ENCODE measurements at regions not wholly inside any gene's neighbourhood (a gene's known extent, or its start where the extent isn't known, plus 50 kb on each side); places are given as distances from the start of the nearest gene placed in this dataset.

DNA sequence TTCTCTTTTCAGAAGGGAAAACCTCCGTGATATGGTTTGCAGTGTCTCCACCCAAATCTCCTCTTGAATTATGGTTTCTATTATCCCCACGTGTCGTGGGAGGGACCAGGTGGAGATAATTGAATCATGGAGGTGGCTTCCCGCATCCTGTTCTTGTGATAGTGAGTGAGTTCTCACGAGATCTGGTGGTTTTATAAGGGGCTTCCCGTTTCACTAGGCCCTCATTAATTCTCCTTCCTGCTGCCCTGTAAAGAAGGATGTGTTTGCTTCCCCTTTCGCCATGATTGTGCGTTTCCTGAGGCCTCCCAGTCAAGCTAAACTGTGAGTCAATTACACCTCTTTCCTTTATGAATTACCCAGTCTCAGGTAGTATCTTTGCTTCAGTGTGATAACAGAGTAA lies 692.7 kb upstream of the GRM7 start:
- ATAC-seq = no peak
- TF ChIP-seq ZNF8 (CRISPR knock-in tag; IDR thresholded peaks at IDR 0.05) (no peak), ZNF565 (CRISPR knock-in tag; conservative IDR thresholded peaks at IDR 0.05; ENCODE audit: low read depth) (no peak), CSDC2 (CRISPR knock-in tag; IDR thresholded peaks at IDR 0.05) (no peak), ZC3H10 (CRISPR knock-in tag; IDR thresholded peaks at IDR 0.05) (no peak), ARNTL (CRISPR knock-in tag; IDR thresholded peaks at IDR 0.05; ENCODE audit: borderline replicate concordance, low read depth) (no peak), GLIS3 (CRISPR knock-in tag; IDR thresholded peaks at IDR 0.05) (no peak), ZNF70 (CRISPR knock-in tag; IDR thresholded peaks at IDR 0.05) (no peak), ESRRG (CRISPR knock-in tag; IDR thresholded peaks at IDR 0.05) (no peak), PPARA (CRISPR knock-in tag; IDR thresholded peaks at IDR 0.05; ENCODE audit: borderline replicate concordance) (no peak), ISL1 (CRISPR knock-in tag; IDR thresholded peaks at IDR 0.05) (no peak), PATZ1 (CRISPR knock-in tag; IDR thresholded peaks at IDR 0.05; ENCODE audit: borderline replicate concordance) (no peak), RARB (CRISPR knock-in tag; IDR thresholded peaks at IDR 0.05) (no peak), ZFP3 (CRISPR knock-in tag; IDR thresholded peaks at IDR 0.05) (no peak)
- TF ChIP-seq, protein P1, sequence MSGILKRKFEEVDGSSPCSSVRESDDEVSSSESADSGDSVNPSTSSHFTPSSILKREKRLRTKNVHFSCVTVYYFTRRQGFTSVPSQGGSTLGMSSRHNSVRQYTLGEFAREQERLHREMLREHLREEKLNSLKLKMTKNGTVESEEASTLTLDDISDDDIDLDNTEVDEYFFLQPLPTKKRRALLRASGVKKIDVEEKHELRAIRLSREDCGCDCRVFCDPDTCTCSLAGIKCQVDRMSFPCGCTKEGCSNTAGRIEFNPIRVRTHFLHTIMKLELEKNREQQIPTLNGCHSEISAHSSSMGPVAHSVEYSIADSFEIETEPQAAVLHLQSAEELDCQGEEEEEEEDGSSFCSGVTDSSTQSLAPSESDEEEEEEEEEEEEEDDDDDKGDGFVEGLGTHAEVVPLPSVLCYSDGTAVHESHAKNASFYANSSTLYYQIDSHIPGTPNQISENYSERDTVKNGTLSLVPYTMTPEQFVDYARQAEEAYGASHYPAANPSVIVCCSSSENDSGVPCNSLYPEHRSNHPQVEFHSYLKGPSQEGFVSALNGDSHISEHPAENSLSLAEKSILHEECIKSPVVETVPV (CRISPR knock-in tag; IDR thresholded peaks at IDR 0.05) = no peak
- TF ChIP-seq, protein P2, sequence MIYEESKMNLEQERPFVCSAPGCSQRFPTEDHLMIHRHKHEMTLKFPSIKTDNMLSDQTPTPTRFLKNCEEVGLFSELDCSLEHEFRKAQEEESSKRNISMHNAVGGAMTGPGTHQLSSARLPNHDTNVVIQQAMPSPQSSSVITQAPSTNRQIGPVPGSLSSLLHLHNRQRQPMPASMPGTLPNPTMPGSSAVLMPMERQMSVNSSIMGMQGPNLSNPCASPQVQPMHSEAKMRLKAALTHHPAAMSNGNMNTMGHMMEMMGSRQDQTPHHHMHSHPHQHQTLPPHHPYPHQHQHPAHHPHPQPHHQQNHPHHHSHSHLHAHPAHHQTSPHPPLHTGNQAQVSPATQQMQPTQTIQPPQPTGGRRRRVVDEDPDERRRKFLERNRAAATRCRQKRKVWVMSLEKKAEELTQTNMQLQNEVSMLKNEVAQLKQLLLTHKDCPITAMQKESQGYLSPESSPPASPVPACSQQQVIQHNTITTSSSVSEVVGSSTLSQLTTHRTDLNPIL (CRISPR knock-in tag; IDR thresholded peaks at IDR 0.05; ENCODE audit: low read depth) = no peak
- TF ChIP-seq, protein P3, sequence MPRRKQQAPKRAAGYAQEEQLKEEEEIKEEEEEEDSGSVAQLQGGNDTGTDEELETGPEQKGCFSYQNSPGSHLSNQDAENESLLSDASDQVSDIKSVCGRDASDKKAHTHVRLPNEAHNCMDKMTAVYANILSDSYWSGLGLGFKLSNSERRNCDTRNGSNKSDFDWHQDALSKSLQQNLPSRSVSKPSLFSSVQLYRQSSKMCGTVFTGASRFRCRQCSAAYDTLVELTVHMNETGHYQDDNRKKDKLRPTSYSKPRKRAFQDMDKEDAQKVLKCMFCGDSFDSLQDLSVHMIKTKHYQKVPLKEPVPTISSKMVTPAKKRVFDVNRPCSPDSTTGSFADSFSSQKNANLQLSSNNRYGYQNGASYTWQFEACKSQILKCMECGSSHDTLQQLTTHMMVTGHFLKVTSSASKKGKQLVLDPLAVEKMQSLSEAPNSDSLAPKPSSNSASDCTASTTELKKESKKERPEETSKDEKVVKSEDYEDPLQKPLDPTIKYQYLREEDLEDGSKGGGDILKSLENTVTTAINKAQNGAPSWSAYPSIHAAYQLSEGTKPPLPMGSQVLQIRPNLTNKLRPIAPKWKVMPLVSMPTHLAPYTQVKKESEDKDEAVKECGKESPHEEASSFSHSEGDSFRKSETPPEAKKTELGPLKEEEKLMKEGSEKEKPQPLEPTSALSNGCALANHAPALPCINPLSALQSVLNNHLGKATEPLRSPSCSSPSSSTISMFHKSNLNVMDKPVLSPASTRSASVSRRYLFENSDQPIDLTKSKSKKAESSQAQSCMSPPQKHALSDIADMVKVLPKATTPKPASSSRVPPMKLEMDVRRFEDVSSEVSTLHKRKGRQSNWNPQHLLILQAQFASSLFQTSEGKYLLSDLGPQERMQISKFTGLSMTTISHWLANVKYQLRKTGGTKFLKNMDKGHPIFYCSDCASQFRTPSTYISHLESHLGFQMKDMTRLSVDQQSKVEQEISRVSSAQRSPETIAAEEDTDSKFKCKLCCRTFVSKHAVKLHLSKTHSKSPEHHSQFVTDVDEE (CRISPR knock-in tag; IDR thresholded peaks at IDR 0.05) = no peak
- TF ChIP-seq, protein P4, sequence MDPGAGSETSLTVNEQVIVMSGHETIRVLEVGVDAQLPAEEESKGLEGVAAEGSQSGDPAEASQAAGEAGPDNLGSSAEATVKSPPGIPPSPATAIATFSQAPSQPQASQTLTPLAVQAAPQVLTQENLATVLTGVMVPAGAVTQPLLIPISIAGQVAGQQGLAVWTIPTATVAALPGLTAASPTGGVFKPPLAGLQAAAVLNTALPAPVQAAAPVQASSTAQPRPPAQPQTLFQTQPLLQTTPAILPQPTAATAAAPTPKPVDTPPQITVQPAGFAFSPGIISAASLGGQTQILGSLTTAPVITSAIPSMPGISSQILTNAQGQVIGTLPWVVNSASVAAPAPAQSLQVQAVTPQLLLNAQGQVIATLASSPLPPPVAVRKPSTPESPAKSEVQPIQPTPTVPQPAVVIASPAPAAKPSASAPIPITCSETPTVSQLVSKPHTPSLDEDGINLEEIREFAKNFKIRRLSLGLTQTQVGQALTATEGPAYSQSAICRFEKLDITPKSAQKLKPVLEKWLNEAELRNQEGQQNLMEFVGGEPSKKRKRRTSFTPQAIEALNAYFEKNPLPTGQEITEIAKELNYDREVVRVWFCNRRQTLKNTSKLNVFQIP (CRISPR knock-in tag; IDR thresholded peaks at IDR 0.05; ENCODE audit: borderline replicate concordance, low read depth) = no peak

GRCh38 chr3:6172871-6173642 lies 687.9 kb upstream of the GRM7 start:
- no peak for ATAC-seq
- no peak for TF ChIP-seq ZFP3 (CRISPR knock-in tag; IDR thresholded peaks at IDR 0.05)
- no peak for TF ChIP-seq TOX (CRISPR knock-in tag; IDR thresholded peaks at IDR 0.05; ENCODE audit: borderline replicate concordance)
- no peak for TF ChIP-seq SNAI2 (CRISPR knock-in tag; IDR thresholded peaks at IDR 0.05)
- TF ChIP-seq ARNTL (CRISPR knock-in tag; IDR thresholded peaks at IDR 0.05; ENCODE audit: borderline replicate concordance, low read depth) = no peak
- TF ChIP-seq ZFP30 (CRISPR knock-in tag; IDR thresholded peaks at IDR 0.05) = no peak
- TF ChIP-seq OSR1 (CRISPR knock-in tag; IDR thresholded peaks at IDR 0.05) = no peak
- no peak for TF ChIP-seq ESRRG (CRISPR knock-in tag; IDR thresholded peaks at IDR 0.05)
- TF ChIP-seq, protein P1 (CRISPR knock-in tag; IDR thresholded peaks at IDR 0.05) = no peak
- no peak for TF ChIP-seq CSDC2 (CRISPR knock-in tag; IDR thresholded peaks at IDR 0.05)
- TF ChIP-seq PPARA (CRISPR knock-in tag; IDR thresholded peaks at IDR 0.05; ENCODE audit: borderline replicate concordance) = no peak
- no peak for TF ChIP-seq PATZ1 (CRISPR knock-in tag; IDR thresholded peaks at IDR 0.05; ENCODE audit: borderline replicate concordance)
- TF ChIP-seq, protein P4 (CRISPR knock-in tag; IDR thresholded peaks at IDR 0.05; ENCODE audit: borderline replicate concordance, low read depth) = no peak
- TF ChIP-seq, protein P2 (CRISPR knock-in tag; IDR thresholded peaks at IDR 0.05; ENCODE audit: low read depth) = no peak
- no peak for TF ChIP-seq BACH2 (CRISPR knock-in tag; IDR thresholded peaks at IDR 0.05; ENCODE audit: borderline replicate concordance)
